Uterus (tissue), 2 donors: ENCODE measurements at regions not wholly inside any gene's neighbourhood (a gene's known extent, or its start where the extent isn't known, plus 50 kb on each side); places are given as distances from the start of the nearest gene placed in this dataset.

ENCODE experiments used
- CTCF ChIP-seq, 4 experiments: fragments of 200-600 bp in 2 of 4; fragments of 450-650 bp in 2 of 4; sonication (generic) in 2 of 4; IDR thresholded peaks; one replicate each; pipeline ENCODE4 v1.5.1; 2016 to 2019; ENCODE audit warnings: antibody characterized with exemption in 4 of 4, mild to moderate bottlenecking in 2 of 4, moderate library complexity in 1 of 4
- POLR2A ChIP-seq, 2 donors: fragments of 450-650 bp; IDR thresholded peaks; one replicate each; pipeline ENCODE4 v1.6.1; 2016; ENCODE audit warnings: antibody characterized with exemption in 2 of 2, mild to moderate bottlenecking in 1 of 2, moderate library complexity in 1 of 2

DNA sequence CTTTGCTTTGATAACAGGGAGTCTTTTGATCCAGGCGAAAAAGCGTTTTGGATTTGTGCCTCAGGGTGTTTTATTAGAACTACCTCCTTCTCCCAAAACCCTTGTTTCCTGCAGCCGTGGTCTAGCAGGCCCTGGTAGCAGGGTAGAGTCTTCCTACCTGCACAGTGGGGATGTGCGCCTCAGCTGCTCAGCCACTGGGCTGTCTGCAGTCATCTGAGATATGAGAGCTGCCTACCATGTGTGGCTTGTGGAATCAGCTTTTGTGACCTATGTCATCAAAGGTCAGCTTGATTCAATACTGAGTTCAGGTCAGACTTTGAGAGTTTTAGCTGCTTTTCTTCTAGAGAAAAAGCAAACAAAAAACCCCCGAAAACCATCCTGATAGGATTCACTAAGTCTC is 279.5 kb downstream of the CLIC5 start:
- TF ChIP-seq CTCF (IDR thresholded peaks at IDR 0.05) = no peak
- TF ChIP-seq POLR2A (IDR thresholded peaks at IDR 0.05) = no peak
